ENCODE measurements at regions not wholly inside any gene's neighbourhood (a gene's known extent, or its start where the extent isn't known, plus 50 kb on each side); places are given as distances from the start of the nearest gene placed in this dataset.

GRCh38 chr4:157443537-157443936 is 223.0 kb downstream of the GRIA2 start:
- DNase-seq = no peak

DNA sequence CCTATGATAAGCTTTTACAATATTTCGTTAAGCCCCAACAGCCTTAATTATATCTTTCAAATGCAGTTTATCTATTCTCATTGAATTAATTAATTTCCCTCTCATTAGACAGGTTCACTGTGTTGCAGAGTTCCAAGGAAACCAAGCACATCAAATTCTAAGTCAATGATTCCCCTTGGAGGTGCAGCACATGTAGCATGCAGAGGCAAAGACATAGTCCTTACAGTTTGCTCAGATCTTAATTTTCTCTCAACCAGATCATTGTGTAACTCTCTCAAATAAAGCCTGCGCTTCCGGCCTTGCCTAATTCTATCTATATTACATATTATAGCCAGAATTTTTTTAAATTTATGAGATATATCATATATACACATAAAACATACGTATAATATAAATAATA is 205.4 kb downstream of the GRIA2 start:
- DNase-seq = no peak

GRCh38 chr4:157423526-157424020 is 203.0 kb downstream of the GRIA2 start:
- no peak for DNase-seq

DNA sequence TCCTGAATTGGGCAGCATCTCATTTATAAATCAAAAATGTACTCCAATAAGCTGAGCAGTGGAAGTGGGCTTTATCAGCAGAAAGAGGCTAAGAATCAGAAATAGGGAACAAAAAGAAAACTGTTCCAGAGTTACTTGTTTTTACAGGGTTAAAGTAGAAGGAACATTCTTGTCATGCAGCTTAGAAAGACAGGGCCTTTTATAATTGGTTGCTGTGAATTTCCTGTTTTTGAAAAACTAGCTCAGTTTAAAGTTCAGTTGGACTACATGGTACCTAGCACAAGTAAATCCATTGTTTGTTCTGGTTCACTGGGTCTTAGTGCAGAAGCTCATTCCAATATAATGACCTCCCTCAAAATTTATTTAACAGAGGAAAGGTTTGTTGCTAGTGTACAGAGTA is 200.8 kb downstream of the GRIA2 start:
- no peak for DNase-seq

All from hematopoietic multipotent progenitor cell treated with erythropoietin and hydrocortisone succinate and interleukin-3 and kit ligand, for 6 days (in vitro differentiated cells).